CD4-positive, alpha-beta T cell treated with Interleukin-15 for 4 hours (primary cell): ENCODE measurements at regions not wholly inside any gene's neighbourhood (a gene's known extent, or its start where the extent isn't known, plus 50 kb on each side); places are given as distances from the start of the nearest gene placed in this dataset.

Experiments used
- DNase-seq: peaks from one replicate; pipeline ENCODE4 v3.0.0-alpha.2; 2020; ENCODE audit warnings: low spot score

GRCh38 chr18:60980422-60981005 lies 352.7 kb upstream of the CDH20 start:
- DNase-seq: no peak

GRCh38 chr18:60981682-60982328 lies 351.4 kb upstream of the CDH20 start:
- DNase-seq: no peak

DNA sequence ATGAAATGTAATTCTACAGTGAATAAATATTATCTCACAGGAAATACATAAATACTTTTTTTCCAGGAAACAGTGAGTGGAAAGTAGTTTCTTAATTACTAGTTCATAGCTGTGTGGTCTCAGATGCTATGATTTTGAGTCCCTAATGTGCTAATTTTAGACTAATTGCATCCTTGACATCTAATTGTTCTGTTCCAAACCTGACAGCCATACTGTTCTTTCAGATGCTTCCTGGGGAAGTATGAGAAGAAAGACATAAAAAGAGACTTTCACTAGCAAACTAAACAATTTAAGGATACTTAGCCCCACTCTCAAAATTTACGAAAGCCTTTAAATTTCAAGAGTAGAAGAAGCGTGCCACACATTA lies 350.9 kb upstream of the CDH20 start:
- DNase-seq: no peak

- DNase-seq: no peak
Measured at GRCh38 chr18:60982928-60983327, 350.3 kb upstream of the CDH20 start.

GRCh38 chr18:60984510-60984909 lies 348.7 kb upstream of the CDH20 start:
- no peak for DNase-seq

- no peak for DNase-seq
Measured at GRCh38 chr18:60987963-60988362, 345.3 kb upstream of the CDH20 start.

DNA sequence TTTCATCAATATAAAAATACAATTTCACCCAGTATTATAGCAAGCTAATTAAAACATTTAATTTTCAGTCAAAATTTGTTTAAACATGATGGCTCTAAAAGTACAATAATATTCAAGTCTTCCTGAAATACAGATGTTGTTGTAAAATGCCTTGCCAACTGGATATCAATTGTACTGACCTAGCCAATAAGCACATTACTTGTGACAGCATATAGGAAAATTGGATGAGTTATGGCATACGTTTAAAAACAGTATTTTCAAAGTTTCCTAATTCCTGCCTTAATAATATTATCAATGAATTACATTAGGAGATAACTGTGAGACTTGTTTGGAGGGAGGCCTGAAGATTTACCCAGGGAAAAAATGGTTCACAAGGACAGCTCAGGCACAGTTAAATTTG lies 336.9 kb upstream of the CDH20 start:
- no peak for DNase-seq

- no peak for DNase-seq
Measured at GRCh38 chr18:60996822-60997221, 336.4 kb upstream of the CDH20 start.

GRCh38 chr18:61001138-61001537 lies 332.1 kb upstream of the CDH20 start:
- no peak for DNase-seq

- DNase-seq: no peak
Measured at GRCh38 chr18:61006687-61007224, 326.5 kb upstream of the CDH20 start.

DNA sequence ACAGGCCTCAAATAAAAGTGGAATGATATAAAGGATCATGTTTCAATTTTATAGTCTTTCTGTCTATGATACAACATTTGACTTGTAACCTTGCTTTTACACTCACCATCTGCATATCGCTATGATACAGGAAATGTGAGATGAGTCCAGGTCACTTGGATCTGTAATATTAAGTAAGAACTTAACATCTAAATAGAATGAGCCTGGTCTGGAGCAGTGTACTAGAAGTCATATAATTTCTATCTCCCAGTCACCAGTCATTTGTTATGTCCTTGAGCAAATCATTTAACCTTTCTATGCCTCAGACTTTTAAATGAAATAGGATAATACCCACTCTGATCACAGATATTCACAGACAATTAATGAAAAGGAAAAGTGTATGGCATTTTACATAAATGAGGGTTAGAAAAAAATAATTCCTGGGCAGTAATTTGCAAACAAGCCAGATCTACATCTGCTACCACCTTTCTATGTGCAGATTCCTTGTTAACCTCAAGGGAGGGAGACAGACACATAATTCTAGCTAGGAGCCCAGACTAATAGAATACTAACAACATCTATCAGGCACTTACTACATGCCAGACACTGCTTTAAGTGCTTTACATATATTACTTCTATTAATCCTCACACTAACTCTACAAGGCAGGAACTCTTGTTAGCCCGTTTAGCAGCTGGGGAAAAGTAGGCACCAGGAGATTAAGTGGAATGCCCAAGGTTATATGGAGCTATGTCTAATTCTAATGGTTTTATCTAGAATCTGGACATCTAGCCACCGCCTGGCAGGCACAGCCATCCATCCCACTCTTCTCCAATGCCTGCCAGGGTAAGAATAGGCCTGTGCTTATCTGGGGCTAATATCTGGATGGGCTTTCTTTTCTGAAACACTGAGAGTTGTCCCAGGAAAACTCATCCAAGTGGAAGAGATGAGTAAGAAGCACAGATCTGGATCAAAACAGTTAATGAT lies 313.6 kb upstream of the CDH20 start:
- no peak for DNase-seq

- no peak for DNase-seq
Measured at GRCh38 chr18:61025596-61025995, 307.6 kb upstream of the CDH20 start.

DNA sequence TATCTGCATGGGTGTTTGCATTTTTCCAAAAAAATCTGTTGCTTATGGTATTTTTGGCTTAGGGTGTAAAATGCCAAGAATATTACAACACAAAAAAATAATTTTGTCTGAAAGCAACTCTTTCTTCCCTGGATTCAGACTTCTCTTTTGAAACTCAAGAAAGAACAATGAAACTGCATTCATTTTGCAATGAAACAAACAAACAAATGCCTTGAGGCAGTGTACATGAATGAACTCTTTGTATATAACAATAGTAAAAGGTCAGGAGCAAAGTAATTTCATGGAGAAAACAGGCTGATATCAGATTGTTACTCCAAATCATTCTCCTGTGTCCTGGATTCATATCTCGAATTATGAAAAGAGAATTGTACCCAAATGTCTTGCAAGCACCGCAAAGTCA lies 301.6 kb upstream of the CDH20 start:
- DNase-seq: no peak

DNA sequence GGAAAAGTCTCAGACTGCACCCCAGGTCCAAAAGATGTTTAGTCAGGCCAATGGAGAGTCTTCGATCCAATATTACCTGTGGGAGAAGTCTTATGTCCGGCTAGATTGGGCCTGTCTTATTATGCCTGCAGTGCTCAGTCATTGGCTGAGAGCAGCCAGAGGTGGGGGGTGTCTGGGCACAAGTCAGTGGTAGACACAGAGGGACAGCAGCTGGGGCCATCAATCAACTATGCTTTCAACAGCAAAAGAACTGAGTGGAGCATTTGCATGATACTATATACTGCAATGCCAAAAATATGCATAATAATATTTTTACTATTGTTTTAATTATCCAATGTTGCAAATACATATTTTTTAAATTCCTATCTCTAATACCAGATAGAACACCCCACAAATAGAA lies 298.6 kb upstream of the CDH20 start:
- DNase-seq: no peak

DNA sequence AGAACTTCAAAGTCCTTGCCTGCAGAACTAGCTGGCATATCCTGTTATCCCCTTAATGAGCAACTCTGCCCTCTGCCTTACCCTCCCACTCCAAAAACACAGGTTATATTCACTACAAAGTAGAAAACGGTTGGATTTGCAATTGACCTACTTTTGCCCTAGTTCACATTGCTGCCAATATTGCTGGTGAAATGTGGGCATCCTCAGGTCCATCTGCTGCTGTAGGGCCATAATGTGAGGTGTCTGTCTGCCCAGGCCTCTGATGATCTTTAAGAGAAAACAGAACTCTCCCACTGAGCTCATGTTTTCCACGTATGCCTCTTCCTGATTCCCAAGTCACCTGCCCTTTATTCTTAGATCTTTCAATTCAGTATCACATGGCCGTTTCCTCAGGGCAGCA lies 294.0 kb upstream of the CDH20 start:
- no peak for DNase-seq

DNA sequence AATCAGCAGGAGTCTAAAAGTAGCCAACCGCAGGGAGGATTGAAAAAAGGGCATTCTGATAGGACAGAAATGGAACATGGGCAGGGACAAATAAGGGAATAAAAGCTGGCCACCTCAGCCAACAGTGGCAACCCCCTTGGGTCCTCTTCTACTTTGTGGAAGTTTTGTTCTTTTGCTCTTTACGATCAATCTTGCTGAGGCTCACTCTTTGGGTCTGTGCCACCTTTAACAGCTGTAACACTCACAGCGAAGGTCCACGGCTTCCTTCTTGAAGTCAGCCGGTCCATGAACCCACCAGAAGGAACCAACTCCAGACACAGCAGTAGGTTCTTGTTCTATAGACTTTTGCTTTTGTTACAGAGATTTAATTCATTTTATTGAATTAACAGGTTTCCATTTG lies 285.4 kb upstream of the CDH20 start:
- DNase-seq: no peak

GRCh38 chr18:61057443-61057842 lies 275.8 kb upstream of the CDH20 start:
- no peak for DNase-seq

- DNase-seq: no peak
Measured at GRCh38 chr18:61062258-61062657, 271.0 kb upstream of the CDH20 start.

DNA sequence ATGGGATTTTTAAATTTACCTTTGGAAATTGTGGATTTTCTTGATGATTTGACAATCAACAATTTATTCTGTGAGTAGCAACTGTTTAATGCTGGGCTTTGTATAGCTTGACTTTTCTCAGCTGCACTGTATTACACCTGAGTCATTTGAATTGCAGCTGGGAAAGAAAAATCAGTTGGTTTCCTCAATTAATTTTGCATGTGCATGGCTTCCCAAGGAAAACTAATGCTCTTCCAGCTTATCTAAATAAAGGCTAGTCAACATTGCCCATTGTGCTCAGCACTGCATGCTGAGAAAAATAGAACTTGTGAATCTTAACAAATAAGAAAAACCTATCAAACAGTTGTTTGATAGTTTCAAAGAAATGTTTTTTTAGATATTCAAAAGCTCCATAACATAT lies 268.3 kb upstream of the CDH20 start:
- DNase-seq: no peak

GRCh38 chr18:61076986-61077385 lies 256.2 kb upstream of the CDH20 start:
- no peak for DNase-seq

DNA sequence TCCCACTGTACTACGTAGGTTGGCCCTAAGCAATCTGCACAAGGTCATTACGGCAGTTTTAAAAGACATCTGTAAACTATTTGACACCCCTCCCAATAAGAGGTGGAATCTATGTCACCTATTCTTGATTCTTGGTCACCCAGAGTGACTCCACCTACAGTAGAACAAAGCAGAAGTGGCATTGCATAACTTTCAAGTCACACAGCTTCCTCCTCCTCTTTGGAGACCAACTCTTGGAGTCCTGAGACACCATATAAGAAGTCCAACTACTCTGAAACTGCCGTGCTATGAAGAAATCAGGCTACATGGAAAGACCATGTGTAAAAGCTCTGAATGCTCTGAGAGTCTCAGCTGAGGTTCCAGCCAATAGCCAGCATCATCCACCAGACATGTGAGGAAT lies 253.5 kb upstream of the CDH20 start:
- DNase-seq: no peak

GRCh38 chr18:61080954-61081528 lies 252.2 kb upstream of the CDH20 start:
- DNase-seq: no peak
